Colonic mucosa (tissue), 4 donors: ENCODE measurements at regions not wholly inside any gene's neighbourhood (a gene's known extent, or its start where the extent isn't known, plus 50 kb on each side); places are given as distances from the start of the nearest gene placed in this dataset.

Experiments
- DNase-seq: peaks from one replicate; pipeline ENCODE4 v3.0.0-alpha.2; 2020
- H3K27ac ChIP-seq: fragments of 200-600 bp; one replicate; pipeline ENCODE4 v1.8.0; 2021
- H3K27me3 ChIP-seq: fragments of 200-600 bp; one replicate; pipeline ENCODE4 v1.8.0; 2021
- H3K36me3 ChIP-seq: fragments of 200-600 bp; one replicate; pipeline ENCODE4 v1.8.0; 2021
- H3K4me1 ChIP-seq: fragments of 200-600 bp; one replicate; pipeline ENCODE4 v1.8.0; 2021; ENCODE audit warnings: mild to moderate bottlenecking
- H3K4me3 ChIP-seq: fragments of 200-600 bp; one replicate; pipeline ENCODE4 v1.8.0; 2021
- H3K9ac ChIP-seq, 2 donors: one replicate each; pipeline ENCODE4 v1.7.0; 2013; ENCODE audit warnings: control low read depth in 2 of 2, low read depth in 2 of 2, low read length in 2 of 2
- H3K9me3 ChIP-seq: fragments of 200-600 bp; one replicate; pipeline ENCODE4 v1.8.0; 2021
- CTCF ChIP-seq: fragments of 200-600 bp; IDR thresholded peaks from one replicate; pipeline ENCODE4 v1.8.0; 2022; ENCODE audit warnings: antibody characterized with exemption, mild to moderate bottlenecking
- intact Hi-C: fragments of 100-400 bp; cut with DNase I; formaldehyde crosslinking; loops from one replicate; pipeline ENCODE4 v1.14.1; 2022
- donor health status: healthy.
- donor health status: DM: no; HTN: no; CAD: no.
- donor health status: DM: no; HTN: no; CAD: no.

DNA sequence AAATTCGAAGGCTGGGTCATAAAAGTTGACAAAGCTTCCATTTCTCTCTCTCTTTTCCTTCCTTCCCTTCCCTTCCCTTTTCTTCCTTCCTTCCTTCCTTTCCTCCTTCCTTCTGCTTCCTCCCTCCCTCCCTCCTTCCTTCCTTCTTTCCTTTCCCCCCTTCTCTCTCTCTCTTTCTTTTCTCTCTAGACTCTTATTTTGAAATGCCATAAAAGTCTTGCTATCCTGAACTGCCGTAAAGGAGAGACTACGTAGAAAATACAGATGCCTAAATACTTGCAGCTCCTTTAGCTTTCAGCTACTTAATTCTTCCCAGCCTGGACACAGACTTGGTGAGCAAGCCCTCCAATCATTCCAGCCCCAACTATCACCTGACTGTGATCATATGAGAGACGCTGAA, 1644.4 kb downstream of the FAM181B start:
- TF ChIP-seq CTCF: no peak
- Histone ChIP-seq H3K9ac (no peak overlapping the region), H3K27me3 (no peaks in the 10 kb centered on the region), H3K4me1 (no peaks in the 10 kb centered on the region), H3K36me3 (no peaks in the 10 kb centered on the region), H3K9me3 (no peaks in the 10 kb centered on the region), H3K4me3 (no peak overlapping the region), H3K27ac (no peak overlapping the region)
- intact Hi-C loops: no loop called here
- no peak for DNase-seq

DNA sequence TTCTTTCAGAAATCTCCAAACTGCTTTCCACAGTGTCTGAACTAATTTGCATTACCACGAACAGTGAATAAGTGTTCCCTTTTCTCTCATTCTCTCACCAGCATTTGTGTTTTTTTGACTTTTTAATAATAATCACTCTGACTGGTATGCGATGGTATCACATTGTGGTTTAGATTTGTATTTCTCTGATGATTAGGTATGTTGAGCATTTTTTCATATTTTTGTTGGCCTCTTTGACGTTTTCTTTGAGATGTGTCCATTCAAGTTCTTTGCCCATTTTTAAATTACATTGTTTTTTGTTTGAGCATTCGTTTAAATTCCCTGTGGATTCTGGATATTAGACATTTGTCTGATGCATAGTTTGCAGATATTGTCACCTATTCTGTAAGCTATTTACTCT, 1639.6 kb upstream of the TENM4 start:
- no peaks in the 10 kb centered on the region for H3K27me3 ChIP-seq
- DNase-seq: no peak
- intact Hi-C loops: no loop called here
- no peaks in the 10 kb centered on the region for H3K36me3 ChIP-seq
- H3K4me1 ChIP-seq: no peaks in the 10 kb centered on the region
- H3K9ac ChIP-seq: no peak overlapping the region
- no peak overlapping the region for H3K4me3 ChIP-seq
- H3K27ac ChIP-seq: no peak overlapping the region
- no peaks in the 10 kb centered on the region for H3K9me3 ChIP-seq
- no peak for TF ChIP-seq CTCF

- intact Hi-C loops: no loop called here
- DNase-seq: no peak
- H3K36me3 ChIP-seq: no peaks in the 10 kb centered on the region
- H3K4me3 ChIP-seq: no peak overlapping the region
- no peaks in the 10 kb centered on the region for H3K4me1 ChIP-seq
- no peaks in the 10 kb centered on the region for H3K27me3 ChIP-seq
- no peaks in the 10 kb centered on the region for H3K9me3 ChIP-seq
- TF ChIP-seq CTCF: no peak
- no peak overlapping the region for H3K9ac ChIP-seq
- no peak overlapping the region for H3K27ac ChIP-seq
Observed at GRCh38 chr11:81072273-81072672, 1631.4 kb upstream of the TENM4 start.

DNA sequence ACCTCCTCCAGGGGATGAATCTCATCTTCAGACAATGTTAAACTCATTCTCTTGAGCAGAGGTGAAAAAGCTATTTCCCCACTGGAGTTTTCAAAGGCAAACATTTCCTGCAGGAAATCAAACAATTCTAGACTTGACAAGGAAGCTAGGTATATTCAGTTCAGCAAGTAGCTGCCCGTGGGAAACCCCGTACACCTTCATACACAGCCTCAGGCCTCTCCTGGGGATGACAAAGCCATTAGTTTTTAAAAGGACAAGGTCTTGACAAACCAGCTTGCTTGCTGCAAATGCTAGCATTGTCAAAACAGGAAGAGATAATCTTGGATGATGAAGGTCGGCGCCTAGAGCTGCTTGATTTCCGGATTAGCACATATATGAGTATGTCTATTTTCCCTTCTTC, 1630.8 kb upstream of the TENM4 start:
- Histone ChIP-seq H3K27ac (no peak overlapping the region), H3K36me3 (no peaks in the 10 kb centered on the region), H3K27me3 (no peaks in the 10 kb centered on the region), H3K9me3 (no peaks in the 10 kb centered on the region), H3K4me1 (no peaks in the 10 kb centered on the region), H3K4me3 (no peak overlapping the region), H3K9ac (no peak overlapping the region)
- no peak for DNase-seq
- intact Hi-C loops: no loop called here
- no peak for TF ChIP-seq CTCF

DNA sequence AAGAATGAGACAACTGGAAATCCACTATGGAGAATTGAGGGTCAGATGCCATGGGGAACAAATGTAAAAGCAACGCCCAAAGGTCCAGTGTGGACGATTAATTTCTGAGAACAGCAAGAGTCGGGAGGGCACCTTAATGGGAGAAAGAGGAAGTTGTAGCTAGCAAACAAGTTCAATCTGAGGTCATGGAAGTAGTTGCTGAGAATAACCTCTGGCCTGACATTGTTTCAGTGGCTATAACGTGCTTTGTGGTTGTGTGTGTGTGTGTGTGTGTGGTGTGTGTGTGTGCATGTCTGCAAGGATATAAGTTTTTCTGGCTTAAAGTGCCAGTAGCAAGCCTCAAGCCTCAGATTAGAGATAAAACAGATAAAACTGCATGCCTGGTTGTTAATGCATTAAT, 1630.1 kb upstream of the TENM4 start:
- Histone ChIP-seq H3K27ac (no peak overlapping the region), H3K9me3 (no peaks in the 10 kb centered on the region), H3K4me1 (no peaks in the 10 kb centered on the region), H3K9ac (no peak overlapping the region), H3K27me3 (no peaks in the 10 kb centered on the region), H3K36me3 (no peaks in the 10 kb centered on the region), H3K4me3 (no peak overlapping the region)
- TF ChIP-seq CTCF: no peak
- no peak for DNase-seq
- intact Hi-C loops: no loop called here

- intact Hi-C loops: no loop called here
- Histone ChIP-seq H3K27ac (no peak overlapping the region), H3K36me3 (no peaks in the 10 kb centered on the region), H3K9me3 (no peaks in the 10 kb centered on the region), H3K4me3 (no peak overlapping the region), H3K27me3 (no peaks in the 10 kb centered on the region), H3K9ac (no peak overlapping the region), H3K4me1 (no peaks in the 10 kb centered on the region)
- TF ChIP-seq CTCF: no peak
- no peak for DNase-seq
Observed at GRCh38 chr11:81059356-81059755, 1618.5 kb upstream of the TENM4 start.
